Ovary (tissue), 7 donors: ENCODE measurements at regions not wholly inside any gene's neighbourhood (a gene's known extent, or its start where the extent isn't known, plus 50 kb on each side); places are given as distances from the start of the nearest gene placed in this dataset.

Source experiments
- DNase-seq, 5 donors: peaks; one replicate each; pipeline ENCODE4 v3.0.0-alpha.2; 2019 to 2020
- H3K27ac ChIP-seq, 2 donors: fragments of 200-600 bp; one replicate each; pipeline versions ENCODE4 v1.5.1 to v1.8.0; 2019 to 2022
- H3K27me3 ChIP-seq: fragments of 200-600 bp; one replicate; pipeline ENCODE4 v1.8.0; 2022
- H3K36me3 ChIP-seq: fragments of 200-600 bp; sonication (generic); one replicate; pipeline ENCODE4 v1.5.1; 2019
- H3K4me1 ChIP-seq: one replicate; pipeline ENCODE4 v1.8.1; 2013; ENCODE audit warnings: mild to moderate bottlenecking, moderate library complexity; ENCODE audit not compliant: insufficient read depth
- H3K4me3 ChIP-seq: fragments of 200-600 bp; sonication (generic); one replicate; pipeline ENCODE4 v1.5.1; 2017
- H3K9me3 ChIP-seq, 2 donors: fragments of 200-600 bp in 1 of 2; sonication (generic) in 1 of 2; one replicate each; pipeline versions ENCODE4 v1.5.1 to v1.8.1; 2013 to 2019; ENCODE audit warnings: mild to moderate bottlenecking in 1 of 2, moderate library complexity in 1 of 2
- EP300 ChIP-seq: sonication (generic); formaldehyde crosslinking; IDR thresholded peaks from one replicate; pipeline ENCODE4 v1.6.1; 2017; ENCODE audit warnings: antibody characterized with exemption
- POLR2A ChIP-seq: fragments of 450-650 bp; IDR thresholded peaks from one replicate; pipeline ENCODE4 v1.6.1; 2017; ENCODE audit warnings: antibody characterized with exemption, mild to moderate bottlenecking, moderate library complexity
- WGBS, 3 donors: extraction: QIAGEN DNeasy Blood & Tissue Kit in 1 of 3; methylation state at CpG; one replicate each; pipeline versions ENCODE4 v1.1.5 to v1.1.7; 2013 to 2017; 5-methylcytosine and 5-hydroxymethylcytosine counted together
- intact Hi-C, 4 donors: fragments of 100-400 bp; cut with DNase I; formaldehyde crosslinking; loops; one replicate each; pipeline versions ENCODE4 v1.11.0 to v1.15.1; 2022 to 2023
- TF ChIP-seq, protein P1 (sequence below), 3 donors: fragments of 450-650 bp in 2 of 3; fragments of 200-600 bp in 1 of 3; IDR thresholded peaks; one replicate each; pipeline versions ENCODE4 v1.5.1 to v1.8.0; 2016 to 2022; ENCODE audit warnings: antibody characterized with exemption in 3 of 3, mild to moderate bottlenecking in 1 of 3
- donor health status: DM: no; HTN: no; CAD: no; lungs with moderate emphysema.
- donor health status: DM: no; HTN: no; CAD: no.
- donor health status: Bipolar disorder and iron deficiency.
- donor health status: DM: no; HTN: no; CAD: no.
- donor health status: DM: yes; HTN: yes; CAD: no.

- Histone ChIP-seq H3K36me3 (no peaks in the 10 kb centered on the region), H3K27ac (no peak overlapping the region), H3K4me3 (no peak overlapping the region), H3K9me3 (peaks cover 0 to 3% of the 10 kb centered on the region in 2 donors), H3K27me3 (no peaks in the 10 kb centered on the region), H3K4me1 (no peaks in the 10 kb centered on the region)
- no peak for TF ChIP-seq POLR2A
- no peak for TF ChIP-seq EP300
- TF ChIP-seq, protein P1, sequence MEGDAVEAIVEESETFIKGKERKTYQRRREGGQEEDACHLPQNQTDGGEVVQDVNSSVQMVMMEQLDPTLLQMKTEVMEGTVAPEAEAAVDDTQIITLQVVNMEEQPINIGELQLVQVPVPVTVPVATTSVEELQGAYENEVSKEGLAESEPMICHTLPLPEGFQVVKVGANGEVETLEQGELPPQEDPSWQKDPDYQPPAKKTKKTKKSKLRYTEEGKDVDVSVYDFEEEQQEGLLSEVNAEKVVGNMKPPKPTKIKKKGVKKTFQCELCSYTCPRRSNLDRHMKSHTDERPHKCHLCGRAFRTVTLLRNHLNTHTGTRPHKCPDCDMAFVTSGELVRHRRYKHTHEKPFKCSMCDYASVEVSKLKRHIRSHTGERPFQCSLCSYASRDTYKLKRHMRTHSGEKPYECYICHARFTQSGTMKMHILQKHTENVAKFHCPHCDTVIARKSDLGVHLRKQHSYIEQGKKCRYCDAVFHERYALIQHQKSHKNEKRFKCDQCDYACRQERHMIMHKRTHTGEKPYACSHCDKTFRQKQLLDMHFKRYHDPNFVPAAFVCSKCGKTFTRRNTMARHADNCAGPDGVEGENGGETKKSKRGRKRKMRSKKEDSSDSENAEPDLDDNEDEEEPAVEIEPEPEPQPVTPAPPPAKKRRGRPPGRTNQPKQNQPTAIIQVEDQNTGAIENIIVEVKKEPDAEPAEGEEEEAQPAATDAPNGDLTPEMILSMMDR (IDR thresholded peaks at IDR 0.05): no peak
- intact Hi-C loops: no loop called here
- no peak for DNase-seq
- WGBS, 3 donors: 88 to 92% (median 90%) methylated on average over 7 of the region's 7 CpGs
Observed at GRCh38 chr2:119083416-119083815, 75.1 kb downstream of the C1QL2 start.

DNA sequence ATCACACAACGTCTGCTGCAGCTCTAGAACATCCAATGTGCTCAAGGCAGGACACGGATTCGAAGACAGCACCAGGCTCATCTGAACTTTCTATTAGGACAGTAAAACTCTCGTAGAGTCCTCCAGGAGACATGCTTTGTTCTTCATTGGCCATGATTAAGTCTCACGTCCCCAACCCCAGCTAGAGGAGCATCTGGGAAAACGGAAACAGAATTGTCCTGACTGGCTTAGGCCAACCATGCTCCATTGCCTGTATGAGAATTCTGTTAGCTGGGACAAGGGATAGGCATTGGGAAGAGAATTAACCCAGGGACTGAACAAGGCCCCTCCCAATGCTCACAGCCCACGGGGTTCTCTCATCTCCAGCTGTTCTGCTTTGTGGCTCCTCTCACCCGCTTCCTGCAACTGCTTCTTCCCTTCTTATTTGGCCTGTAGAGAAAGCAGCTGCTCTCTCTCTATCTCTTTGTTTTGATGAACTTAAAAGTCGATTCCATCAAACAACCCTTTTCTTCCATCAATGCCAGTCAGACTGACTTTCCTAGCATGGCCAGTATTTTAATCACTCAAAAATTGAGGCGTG, 75.6 kb downstream of the C1QL2 start:
- TF ChIP-seq POLR2A (no peak), EP300 (no peak)
- TF ChIP-seq, protein P1 (IDR thresholded peaks at IDR 0.05): no peak
- Histone ChIP-seq H3K27ac (no peak overlapping the region), H3K4me1 (no peaks in the 10 kb centered on the region), H3K36me3 (no peaks in the 10 kb centered on the region), H3K27me3 (no peaks in the 10 kb centered on the region), H3K9me3 (peaks cover 0 to 3% of the 10 kb centered on the region in 2 donors), H3K4me3 (no peak overlapping the region)
- 72 to 77% (median 77%) methylated on average over 10 of the region's 10 CpGs for WGBS, 3 donors
- no peak for DNase-seq
- intact Hi-C loops: no loop called here

- intact Hi-C loops: no loop called here
- DNase-seq: no peak
- Histone ChIP-seq H3K9me3 (peaks cover 0 to 3% of the 10 kb centered on the region in 2 donors), H3K36me3 (no peaks in the 10 kb centered on the region), H3K27ac (no peak overlapping the region), H3K4me3 (no peak overlapping the region), H3K27me3 (no peaks in the 10 kb centered on the region), H3K4me1 (no peaks in the 10 kb centered on the region)
- TF ChIP-seq, protein P1 (IDR thresholded peaks at IDR 0.05): no peak
- no peak for TF ChIP-seq EP300
- TF ChIP-seq POLR2A: no peak
- 80 to 86% (median 84%) methylated on average over 3 of the region's 3 CpGs for WGBS, 3 donors
Observed at GRCh38 chr2:119078796-119079195, 79.8 kb downstream of the C1QL2 start.

DNA sequence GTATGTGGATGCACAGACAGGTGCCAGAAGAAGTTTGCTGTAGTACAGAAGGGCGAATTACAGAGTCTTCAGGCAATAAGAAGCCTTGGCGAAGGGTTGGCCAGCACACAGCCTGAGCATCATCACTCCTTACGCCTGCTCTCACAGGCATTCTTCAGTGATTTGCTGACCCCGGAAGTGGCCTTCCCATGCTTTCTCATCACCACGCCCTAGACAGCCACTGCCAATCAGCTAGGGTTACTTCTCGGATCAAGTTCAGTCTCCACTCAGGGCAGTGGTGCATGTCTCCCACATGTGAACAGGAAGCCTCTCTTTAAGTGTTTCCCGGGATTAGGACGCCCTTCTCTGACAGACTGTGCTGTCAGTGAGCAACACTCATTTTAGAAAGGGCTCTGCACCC, 81.8 kb downstream of the C1QL2 start:
- no peak for DNase-seq
- no peak overlapping the region for H3K27ac ChIP-seq
- H3K27me3 ChIP-seq: no peaks in the 10 kb centered on the region
- intact Hi-C loops: no loop called here
- H3K36me3 ChIP-seq: no peaks in the 10 kb centered on the region
- TF ChIP-seq EP300 (no peak), POLR2A (no peak)
- TF ChIP-seq, protein P1 (IDR thresholded peaks at IDR 0.05): no peak
- H3K4me3 ChIP-seq: no peak overlapping the region
- WGBS, 3 donors: 74 to 84% (median 81%) methylated on average over 8 of the region's 8 CpGs
- no peaks in the 10 kb centered on the region for H3K4me1 ChIP-seq
- H3K9me3 ChIP-seq: no peaks in the 10 kb centered on the region
